DMS153 treated with DMSO at 0.1 percent for 48 hours (cell line): ENCODE measurements at regions not wholly inside any gene's neighbourhood (a gene's known extent, or its start where the extent isn't known, plus 50 kb on each side); places are given as distances from the start of the nearest gene placed in this dataset.

Experiments used
- DNase-seq: peaks from one replicate; lab custom pipeline; 2025; ENCODE audit not compliant: unreplicated experiment; lab: John Stamatoyannopoulos, UW

- DNase-seq = no peak
Measured at GRCh38 chr2:67516362-67516761, 119.2 kb downstream of the ETAA1 start.

GRCh38 chr2:67516899-67517530, 119.9 kb downstream of the ETAA1 start:
- peak; percentile 14 for DNase-seq

- no peak for DNase-seq
Measured at GRCh38 chr2:67522148-67522547, 125.0 kb downstream of the ETAA1 start.

GRCh38 chr2:67524213-67524612, 127.1 kb downstream of the ETAA1 start:
- DNase-seq = no peak

- DNase-seq = no peak
Measured at GRCh38 chr2:67524777-67525176, 127.6 kb downstream of the ETAA1 start.

- DNase-seq = no peak
Measured at GRCh38 chr2:67526283-67526682, 129.2 kb downstream of the ETAA1 start.

- no peak for DNase-seq
Measured at GRCh38 chr2:67528320-67528719, 131.2 kb downstream of the ETAA1 start.

- no peak for DNase-seq
Measured at GRCh38 chr2:67532387-67532786, 135.3 kb downstream of the ETAA1 start.

- no peak for DNase-seq
Measured at GRCh38 chr2:67534745-67535144, 137.6 kb downstream of the ETAA1 start.

- no peak for DNase-seq
Measured at GRCh38 chr2:67540962-67541361, 143.8 kb downstream of the ETAA1 start.

- DNase-seq = no peak
Measured at GRCh38 chr2:67544286-67544685, 147.2 kb downstream of the ETAA1 start.

GRCh38 chr2:67548317-67549201, 151.4 kb downstream of the ETAA1 start:
- no peak for DNase-seq

GRCh38 chr2:67559156-67559555, 162.0 kb downstream of the ETAA1 start:
- no peak for DNase-seq

GRCh38 chr2:67560771-67561456, 163.8 kb downstream of the ETAA1 start:
- no peak for DNase-seq

- DNase-seq = peak; percentile 56
Measured at GRCh38 chr2:67561457-67561965, 164.4 kb downstream of the ETAA1 start.

- DNase-seq = no peak
Measured at GRCh38 chr2:67564076-67564475, 166.9 kb downstream of the ETAA1 start.

- no peak for DNase-seq
Measured at GRCh38 chr2:67564626-67565025, 167.5 kb downstream of the ETAA1 start.

GRCh38 chr2:67565262-67565661, 168.1 kb downstream of the ETAA1 start:
- DNase-seq = no peak

GRCh38 chr2:67565761-67566160, 168.6 kb downstream of the ETAA1 start:
- no peak for DNase-seq

- no peak for DNase-seq
Measured at GRCh38 chr2:67566285-67566684, 169.2 kb downstream of the ETAA1 start.

- DNase-seq = no peak
Measured at GRCh38 chr2:67566958-67567635, 170.0 kb downstream of the ETAA1 start.
